Gastrocnemius medialis (tissue), 4 donors: ENCODE measurements at regions not wholly inside any gene's neighbourhood (a gene's known extent, or its start where the extent isn't known, plus 50 kb on each side); places are given as distances from the start of the nearest gene placed in this dataset.

Experiments used
- POLR2A ChIP-seq, 2 donors: fragments of 450-650 bp; IDR thresholded peaks; one replicate each; pipeline ENCODE4 v1.6.1; 2017; ENCODE audit warnings: antibody characterized with exemption in 2 of 2, mild to moderate bottlenecking in 2 of 2, moderate library complexity in 2 of 2
- TF ChIP-seq, protein P1 (sequence below), 5 experiments: fragments of 450-650 bp in 3 of 5; fragments of 200-600 bp in 2 of 5; sonication (generic) in 2 of 5; IDR thresholded peaks in 4 of 5; conservative IDR thresholded peaks in 1 of 5; 1 replicate in 4 of 5; 2 replicates in 1 of 5; pipeline ENCODE4 v1.5.1; 2016 to 2019; ENCODE audit warnings: antibody characterized with exemption in 5 of 5, mild to moderate bottlenecking in 3 of 5, moderate library complexity in 3 of 5

DNA sequence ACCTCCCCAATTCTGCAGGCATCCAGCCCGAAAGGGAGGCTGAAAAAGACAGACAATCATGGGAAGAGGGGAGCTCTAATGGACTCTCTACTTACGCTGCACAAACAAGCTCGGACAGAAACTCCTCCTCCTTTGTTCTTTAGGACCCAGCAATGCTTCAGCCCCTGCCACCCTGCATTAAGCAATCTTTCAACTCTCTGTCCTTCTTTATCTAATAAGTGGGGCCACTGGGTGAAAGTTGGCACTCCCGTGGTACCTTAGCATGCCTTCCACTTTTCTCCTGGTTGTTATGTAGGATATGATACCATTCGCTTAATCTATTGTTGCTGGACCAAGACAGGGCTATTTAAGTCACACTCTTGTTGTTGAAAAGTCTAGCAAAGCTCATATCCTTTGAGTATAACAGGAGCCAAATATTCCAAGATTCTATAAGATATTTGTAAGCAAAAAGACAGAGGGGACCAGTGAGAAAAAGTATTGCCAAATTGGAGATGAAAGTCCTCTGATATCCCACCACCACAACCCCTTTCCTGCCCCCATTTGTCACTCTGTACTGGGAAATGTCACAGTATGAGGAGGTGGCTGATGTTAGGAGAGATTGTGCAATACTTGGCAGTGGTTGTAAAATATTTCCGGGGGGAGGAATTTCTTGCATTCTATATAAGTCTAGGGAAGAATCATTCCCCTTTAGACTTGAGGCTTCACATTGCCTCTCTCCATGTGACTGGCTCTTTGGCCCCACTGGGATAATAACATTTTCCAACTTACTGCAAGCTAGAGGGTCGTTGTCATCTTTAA lies 137.3 kb upstream of the GJB5 start:
- TF ChIP-seq, protein P1, sequence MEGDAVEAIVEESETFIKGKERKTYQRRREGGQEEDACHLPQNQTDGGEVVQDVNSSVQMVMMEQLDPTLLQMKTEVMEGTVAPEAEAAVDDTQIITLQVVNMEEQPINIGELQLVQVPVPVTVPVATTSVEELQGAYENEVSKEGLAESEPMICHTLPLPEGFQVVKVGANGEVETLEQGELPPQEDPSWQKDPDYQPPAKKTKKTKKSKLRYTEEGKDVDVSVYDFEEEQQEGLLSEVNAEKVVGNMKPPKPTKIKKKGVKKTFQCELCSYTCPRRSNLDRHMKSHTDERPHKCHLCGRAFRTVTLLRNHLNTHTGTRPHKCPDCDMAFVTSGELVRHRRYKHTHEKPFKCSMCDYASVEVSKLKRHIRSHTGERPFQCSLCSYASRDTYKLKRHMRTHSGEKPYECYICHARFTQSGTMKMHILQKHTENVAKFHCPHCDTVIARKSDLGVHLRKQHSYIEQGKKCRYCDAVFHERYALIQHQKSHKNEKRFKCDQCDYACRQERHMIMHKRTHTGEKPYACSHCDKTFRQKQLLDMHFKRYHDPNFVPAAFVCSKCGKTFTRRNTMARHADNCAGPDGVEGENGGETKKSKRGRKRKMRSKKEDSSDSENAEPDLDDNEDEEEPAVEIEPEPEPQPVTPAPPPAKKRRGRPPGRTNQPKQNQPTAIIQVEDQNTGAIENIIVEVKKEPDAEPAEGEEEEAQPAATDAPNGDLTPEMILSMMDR (IDR thresholded peaks at IDR 0.05 in 4 of 5, conservative IDR thresholded peaks at IDR 0.05 in 1 of 5): no peak
- TF ChIP-seq POLR2A (IDR thresholded peaks at IDR 0.05): no peak
